ENCODE measurements at regions not wholly inside any gene's neighbourhood (a gene's known extent, or its start where the extent isn't known, plus 50 kb on each side); places are given as distances from the start of the nearest gene placed in this dataset.
A peak's percentile ranks its signal among the peaks of the same experiment; 100 is the strongest.

- TF ChIP-seq, protein P1, sequence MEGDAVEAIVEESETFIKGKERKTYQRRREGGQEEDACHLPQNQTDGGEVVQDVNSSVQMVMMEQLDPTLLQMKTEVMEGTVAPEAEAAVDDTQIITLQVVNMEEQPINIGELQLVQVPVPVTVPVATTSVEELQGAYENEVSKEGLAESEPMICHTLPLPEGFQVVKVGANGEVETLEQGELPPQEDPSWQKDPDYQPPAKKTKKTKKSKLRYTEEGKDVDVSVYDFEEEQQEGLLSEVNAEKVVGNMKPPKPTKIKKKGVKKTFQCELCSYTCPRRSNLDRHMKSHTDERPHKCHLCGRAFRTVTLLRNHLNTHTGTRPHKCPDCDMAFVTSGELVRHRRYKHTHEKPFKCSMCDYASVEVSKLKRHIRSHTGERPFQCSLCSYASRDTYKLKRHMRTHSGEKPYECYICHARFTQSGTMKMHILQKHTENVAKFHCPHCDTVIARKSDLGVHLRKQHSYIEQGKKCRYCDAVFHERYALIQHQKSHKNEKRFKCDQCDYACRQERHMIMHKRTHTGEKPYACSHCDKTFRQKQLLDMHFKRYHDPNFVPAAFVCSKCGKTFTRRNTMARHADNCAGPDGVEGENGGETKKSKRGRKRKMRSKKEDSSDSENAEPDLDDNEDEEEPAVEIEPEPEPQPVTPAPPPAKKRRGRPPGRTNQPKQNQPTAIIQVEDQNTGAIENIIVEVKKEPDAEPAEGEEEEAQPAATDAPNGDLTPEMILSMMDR (conservative IDR thresholded peaks at IDR 0.05), result no peak
- no peak overlapping the region for H3K14ac ChIP-seq (ENCODE audit: insufficient read depth, low read length)
- no peak overlapping the region for H2BK15ac ChIP-seq (ENCODE audit: low read depth, low read length)
- H3K9me3 ChIP-seq (ENCODE audit: control insufficient read depth, low read depth, low read length), result no peaks in the 10 kb centered on the region
- Mint-ChIP-seq H3K27ac (0 out of 7 replicates have a peak overlapping the region, but pooled peaks of 1 of the 3 experiments have one; percentile 16), H3K4me1 (peaks cover 3 to 15% of the 10 kb centered on the region in 2 experiments; a peak in 3 of 4 replicates), H3K4me3 (no peak overlapping the region), H3K27me3 (ENCODE audit: low read depth) (peaks cover 11% of the 10 kb centered on the region; the same call in 1 of the 2 replicates), H3K9me3 (no peaks in the 10 kb centered on the region), H3K36me3 (ENCODE audit: insufficient read depth in 1 of 3, low read depth in 3 of 3) (no peaks in the 10 kb centered on the region)
- H3K4ac ChIP-seq (ENCODE audit: low read depth, low read length), result no peak overlapping the region
- no peak overlapping the region for H3T11ph ChIP-seq (ENCODE audit: low read length)
- no peaks in the 10 kb centered on the region for H4K20me1 ChIP-seq (ENCODE audit: control insufficient read depth, insufficient read depth, insufficient read length)
- no peak overlapping the region for H2BK120ac ChIP-seq (ENCODE audit: low read depth, low read length, poor library complexity, severe bottlenecking)
- no peak overlapping the region for H4K91ac ChIP-seq (ENCODE audit: insufficient read length, low read depth, low read length)
- H3K4me1 ChIP-seq (ENCODE audit: insufficient read depth, low read length), result no peaks in the 10 kb centered on the region
- no peaks in the 10 kb centered on the region for H3K79me2 ChIP-seq (ENCODE audit: insufficient read depth, low read length)
- DNase-seq, result no peak
- H2BK5ac ChIP-seq (ENCODE audit: insufficient read length, low read length), result no peak overlapping the region
- no peaks in the 10 kb centered on the region for H3K27me3 ChIP-seq (ENCODE audit: insufficient read depth, low read length)
- no peak overlapping the region for H2BK20ac ChIP-seq (ENCODE audit: low read depth, low read length, poor library complexity, severe bottlenecking)
- H3K9ac ChIP-seq (ENCODE audit: extremely low read depth, insufficient read length, low read length), result no peak overlapping the region
- H3K56ac ChIP-seq (ENCODE audit: insufficient read length, low read depth, low read length), result no peak overlapping the region
- no peaks in the 10 kb centered on the region for H3K79me1 ChIP-seq (ENCODE audit: insufficient read depth, low read depth, low read length, poor library complexity, severe bottlenecking)
- no peaks in the 10 kb centered on the region for H3K23me2 ChIP-seq (ENCODE audit: insufficient read length, low read depth, low read length, poor library complexity, severe bottlenecking)
- no peak overlapping the region for H3K27ac ChIP-seq (ENCODE audit: insufficient read length, low read depth, low read length)
- H4K5ac ChIP-seq (ENCODE audit: insufficient read length, low read depth, low read length), result no peak overlapping the region
- H2AK5ac ChIP-seq (ENCODE audit: insufficient read length, low read length), result no peak overlapping the region
- no peak overlapping the region for H3K23ac ChIP-seq (ENCODE audit: insufficient read length, low read depth, low read length)
- H2BK12ac ChIP-seq (ENCODE audit: insufficient read length, low read depth, low read length), result no peak overlapping the region
- no peak overlapping the region for H3K18ac ChIP-seq (ENCODE audit: insufficient read length, low read depth, low read length)
- no peak overlapping the region for H4K8ac ChIP-seq (replicated peaks; ENCODE audit: insufficient read length, low read depth, low read length)
- H3K4me2 ChIP-seq (ENCODE audit: insufficient read depth, insufficient read length, low read length), result no peak overlapping the region
- WGBS (ENCODE audit: extremely low coverage, insufficient read length, low lambda C conversion rate), result no CpG with 5 or more reads among the region's 7 CpGs
- no peak overlapping the region for H2AFZ ChIP-seq (ENCODE audit: low read length)
Observed at GRCh38 chr22:27391092-27391770, 410.3 kb downstream of the MN1 start.
